A673 (cell line): ENCODE measurements at regions not wholly inside any gene's neighbourhood (a gene's known extent, or its start where the extent isn't known, plus 50 kb on each side); places are given as distances from the start of the nearest gene placed in this dataset.

ENCODE experiments used
- BruUV-seq: library from RNA; stranded (reverse); fragments of 400-500 nt; replicated peaks from 2 replicates; lab custom pipeline; 2021; lab: Mats Ljungman, UMichigan
- CTCF ChIA-PET: fragments of 300-600 bp; sonication (Branson Sonifier 250); formaldehyde crosslinking; loops from one replicate; lab custom pipeline; 2022; ENCODE audit warnings: antibody characterized with exemption; lab: Charles Lee
- POLR2A ChIA-PET: fragments of 300-600 bp; sonication (Branson Sonifier 250); formaldehyde crosslinking; loops from one replicate; lab custom pipeline; 2022; ENCODE audit warnings: antibody characterized with exemption; ENCODE audit not compliant: low non-redundant PET; lab: Charles Lee
- DNase-seq: peaks from one replicate; pipeline ENCODE4 v3.0.0-alpha.2; 2015; ENCODE audit warnings: low spot score
- H3K27ac ChIP-seq: fragments of 200-600 bp; sonication (generic); 2 replicates; pipeline ENCODE4 v1.5.1; 2016; ENCODE audit warnings: mixed run types, low read depth, mild to moderate bottlenecking, mixed read lengths, antibody characterized with exemption, low read length; ENCODE audit not compliant: poor library complexity, severe bottlenecking
- H3K27me3 ChIP-seq: fragments of 200-600 bp; sonication (generic); replicated peaks from 2 replicates; pipeline ENCODE4 v1.6.1; 2017; ENCODE audit warnings: mixed run types, low read depth, mild to moderate bottlenecking, mixed read lengths, antibody characterized with exemption, low read length; ENCODE audit not compliant: insufficient read depth, poor library complexity
- H3K36me3 ChIP-seq: fragments of 200-600 bp; sonication (generic); 2 replicates; pipeline ENCODE4 v1.6.1; 2016; ENCODE audit warnings: mixed run types, mild to moderate bottlenecking, mixed read lengths, antibody characterized with exemption, low read length; ENCODE audit not compliant: insufficient read depth, poor library complexity, severe bottlenecking
- H3K4me1 ChIP-seq: fragments of 200-600 bp; sonication (generic); 2 replicates; pipeline ENCODE4 v1.6.1; 2017; ENCODE audit warnings: mixed run types, mild to moderate bottlenecking, mixed read lengths, antibody characterized with exemption, low read length; ENCODE audit not compliant: insufficient read depth, poor library complexity, severe bottlenecking
- H3K4me3 ChIP-seq: fragments of 200-600 bp; sonication (generic); 2 replicates; pipeline ENCODE4 v1.5.1; 2016; ENCODE audit warnings: low read depth, mixed run types, mild to moderate bottlenecking, mixed read lengths, low read length; ENCODE audit not compliant: poor library complexity, severe bottlenecking
- H3K9me3 ChIP-seq: fragments of 200-600 bp; sonication (generic); 2 replicates; pipeline ENCODE4 v1.6.1; 2016; ENCODE audit warnings: mixed run types, low read depth, mild to moderate bottlenecking, mixed read lengths, antibody characterized with exemption, low read length; ENCODE audit not compliant: poor library complexity, severe bottlenecking
- EZH2 ChIP-seq: fragments of 200-600 bp; sonication (generic); IDR thresholded peaks from 2 replicates; pipeline ENCODE4 v1.6.1; 2017; ENCODE audit warnings: borderline replicate concordance, low read depth, mild to moderate bottlenecking, mixed read lengths, antibody characterized with exemption, low read length; ENCODE audit not compliant: poor library complexity, severe bottlenecking
- intact Hi-C: fragments of 100-400 bp; cut with micrococcal nuclease; formaldehyde crosslinking; loops from one replicate; pipeline ENCODE4 v1.10.0; 2022; ENCODE audit not compliant: unreplicated experiment
- TF ChIP-seq, protein P1 (sequence below): fragments of 300-800, 200-600 bp; sonication (generic); conservative IDR thresholded peaks from 2 replicates; pipeline ENCODE4 v1.5.1; 2017; ENCODE audit warnings: low read depth, mild to moderate bottlenecking, antibody characterized with exemption, low read length, moderate library complexity, mixed read lengths

DNA sequence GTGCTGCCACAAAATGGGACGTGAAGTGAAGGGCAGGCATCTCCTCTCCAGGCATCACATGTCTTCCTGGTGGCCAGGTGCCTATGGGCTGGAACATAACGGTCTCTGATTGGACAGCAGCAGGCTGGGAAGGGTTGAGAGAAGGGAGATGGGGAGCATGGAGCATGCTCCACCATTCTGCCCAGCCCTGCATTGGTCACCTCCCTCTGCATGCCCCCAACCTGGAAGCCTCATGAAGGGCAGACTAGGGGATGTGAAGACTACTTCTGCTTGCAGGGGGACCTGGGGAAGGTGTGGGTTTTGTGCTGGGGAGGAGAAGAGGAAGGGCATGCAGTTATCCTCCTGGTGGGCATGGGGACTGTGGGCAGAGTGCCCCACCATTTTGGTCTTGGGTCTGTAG lies 782.2 kb downstream of the TBC1D22A start:
- intact Hi-C loops: no loop called here
- ChIA-PET CTCF (no interaction called here), POLR2A (no interaction called here)
- Histone ChIP-seq H3K27ac (no peak overlapping the region), H3K4me3 (no peak overlapping the region), H3K9me3 (no peaks in the 10 kb centered on the region), H3K27me3 (no peaks in the 10 kb centered on the region), H3K4me1 (no peaks in the 10 kb centered on the region), H3K36me3 (no peaks in the 10 kb centered on the region)
- no TSS peak for BruUV-seq
- no peak for TF ChIP-seq EZH2
- TF ChIP-seq, protein P1, sequence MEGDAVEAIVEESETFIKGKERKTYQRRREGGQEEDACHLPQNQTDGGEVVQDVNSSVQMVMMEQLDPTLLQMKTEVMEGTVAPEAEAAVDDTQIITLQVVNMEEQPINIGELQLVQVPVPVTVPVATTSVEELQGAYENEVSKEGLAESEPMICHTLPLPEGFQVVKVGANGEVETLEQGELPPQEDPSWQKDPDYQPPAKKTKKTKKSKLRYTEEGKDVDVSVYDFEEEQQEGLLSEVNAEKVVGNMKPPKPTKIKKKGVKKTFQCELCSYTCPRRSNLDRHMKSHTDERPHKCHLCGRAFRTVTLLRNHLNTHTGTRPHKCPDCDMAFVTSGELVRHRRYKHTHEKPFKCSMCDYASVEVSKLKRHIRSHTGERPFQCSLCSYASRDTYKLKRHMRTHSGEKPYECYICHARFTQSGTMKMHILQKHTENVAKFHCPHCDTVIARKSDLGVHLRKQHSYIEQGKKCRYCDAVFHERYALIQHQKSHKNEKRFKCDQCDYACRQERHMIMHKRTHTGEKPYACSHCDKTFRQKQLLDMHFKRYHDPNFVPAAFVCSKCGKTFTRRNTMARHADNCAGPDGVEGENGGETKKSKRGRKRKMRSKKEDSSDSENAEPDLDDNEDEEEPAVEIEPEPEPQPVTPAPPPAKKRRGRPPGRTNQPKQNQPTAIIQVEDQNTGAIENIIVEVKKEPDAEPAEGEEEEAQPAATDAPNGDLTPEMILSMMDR: no peak
- DNase-seq: no peak

DNA sequence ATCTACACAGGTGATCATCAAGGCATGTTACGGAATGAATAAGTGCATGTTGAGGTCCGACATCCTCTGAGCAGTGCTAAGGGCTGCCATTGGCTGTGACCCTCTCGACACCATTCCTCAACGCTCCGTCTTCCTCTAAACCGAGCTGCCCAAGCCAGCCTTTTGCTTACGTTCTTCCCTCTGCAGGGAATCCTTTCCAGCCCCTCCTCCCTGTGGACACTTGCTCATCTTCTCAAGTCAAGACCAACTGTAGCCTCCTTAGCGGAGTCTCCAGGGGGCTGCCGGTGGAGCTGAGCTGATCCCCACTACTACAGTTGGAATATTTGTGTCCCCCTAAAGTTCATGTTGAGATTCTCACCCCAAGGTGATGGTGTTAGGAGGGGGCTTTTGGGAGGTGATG lies 781.0 kb downstream of the TBC1D22A start:
- no peaks in the 10 kb centered on the region for H3K9me3 ChIP-seq
- TF ChIP-seq EZH2: no peak
- TF ChIP-seq, protein P1: no peak
- no peaks in the 10 kb centered on the region for H3K27me3 ChIP-seq
- ChIA-PET CTCF (no interaction called here), POLR2A (no interaction called here)
- H3K36me3 ChIP-seq: no peaks in the 10 kb centered on the region
- no peak overlapping the region for H3K4me3 ChIP-seq
- intact Hi-C loops: no loop called here
- H3K27ac ChIP-seq: no peak overlapping the region
- no peaks in the 10 kb centered on the region for H3K4me1 ChIP-seq
- no peak for DNase-seq
- BruUV-seq: no TSS peak

DNA sequence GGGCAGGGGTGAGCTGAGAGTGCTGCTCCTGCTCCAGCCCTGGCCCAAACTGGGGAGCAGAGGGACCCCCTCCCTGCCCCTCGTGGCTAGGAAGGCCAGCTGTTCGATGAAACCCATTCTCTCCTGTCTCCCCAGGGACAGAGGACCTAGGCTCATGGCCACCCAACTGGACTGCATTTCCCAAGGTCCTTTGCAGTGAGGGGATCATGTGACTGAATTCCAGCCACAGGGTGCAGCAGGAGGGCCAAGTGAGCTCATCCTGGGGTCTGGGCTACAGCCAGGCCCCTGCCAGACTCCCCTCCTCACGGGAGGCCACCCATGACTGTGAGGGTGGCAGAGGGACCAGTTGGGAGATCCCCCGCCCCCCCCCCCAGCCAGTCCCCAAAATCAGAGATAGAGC lies 777.6 kb downstream of the TBC1D22A start:
- DNase-seq: no peak
- Histone ChIP-seq H3K9me3 (no peaks in the 10 kb centered on the region), H3K4me1 (no peaks in the 10 kb centered on the region), H3K36me3 (no peaks in the 10 kb centered on the region), H3K4me3 (no peak overlapping the region), H3K27ac (no peak overlapping the region), H3K27me3 (no peaks in the 10 kb centered on the region)
- TF ChIP-seq, protein P1: no peak
- no peak for TF ChIP-seq EZH2
- ChIA-PET POLR2A (no interaction called here), CTCF (no interaction called here)
- no TSS peak for BruUV-seq
- intact Hi-C loops: no loop called here
